Renal pelvis (tissue), 1 donor: ENCODE measurements at regions not wholly inside any gene's neighbourhood (a gene's known extent, or its start where the extent isn't known, plus 50 kb on each side); places are given as distances from the start of the nearest gene placed in this dataset.
"Not testable (repeated sequence)": the region's sequence is repeated elsewhere in the genome, so short reads cannot be mapped to it uniquely, and the experiment has no call there.

ENCODE experiments used
- DNase-seq: peaks from one replicate; pipeline ENCODE4 v3.0.0-alpha.2; 2013

DNA sequence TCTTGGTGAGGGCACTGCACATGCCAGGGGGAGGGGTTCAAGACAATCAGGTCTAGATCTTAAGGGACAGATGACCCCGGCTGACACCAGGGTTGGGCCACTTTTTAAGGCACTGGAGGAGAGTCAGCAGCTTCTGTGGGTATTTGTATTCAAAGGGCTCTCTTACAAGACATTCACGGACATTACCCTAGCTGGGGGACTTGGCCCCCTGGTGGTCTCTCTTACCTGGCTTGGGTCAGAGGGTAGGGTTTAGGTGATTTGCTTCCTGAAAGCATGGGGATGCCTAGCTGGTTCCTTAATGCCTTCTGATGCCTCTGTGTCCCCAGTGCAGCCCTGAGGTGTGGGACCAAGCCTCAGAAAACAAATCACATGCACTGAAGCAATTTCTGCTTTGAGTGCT is 354.7 kb downstream of the CDC5L start:
- DNase-seq, result no peak

DNA sequence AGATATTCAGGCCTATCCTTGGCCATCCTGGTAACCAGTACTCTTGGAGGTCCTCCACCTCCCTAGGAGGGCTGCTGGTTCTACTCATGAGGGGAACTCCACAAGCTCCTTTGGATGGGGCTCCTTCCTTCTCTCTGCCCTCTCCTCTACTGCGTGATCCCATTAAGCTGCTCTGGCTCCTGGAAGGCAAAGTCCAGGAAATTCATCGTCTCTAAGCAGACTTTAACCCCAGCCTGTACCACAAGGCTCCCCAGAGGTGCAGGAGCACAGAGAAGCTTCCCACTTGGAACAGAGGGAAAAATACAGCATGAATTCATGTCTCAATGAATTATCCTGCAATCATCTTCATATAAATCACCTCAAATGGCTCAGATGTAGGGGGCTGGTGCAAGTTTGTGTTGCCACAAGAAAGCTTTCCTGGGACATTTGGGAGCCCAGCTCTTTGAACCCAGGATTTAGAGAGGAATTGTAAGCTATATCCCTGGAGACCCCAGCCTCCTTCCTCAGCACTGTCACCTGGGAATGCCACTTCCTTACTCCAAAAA is 355.4 kb downstream of the CDC5L start:
- no peak for DNase-seq

DNA sequence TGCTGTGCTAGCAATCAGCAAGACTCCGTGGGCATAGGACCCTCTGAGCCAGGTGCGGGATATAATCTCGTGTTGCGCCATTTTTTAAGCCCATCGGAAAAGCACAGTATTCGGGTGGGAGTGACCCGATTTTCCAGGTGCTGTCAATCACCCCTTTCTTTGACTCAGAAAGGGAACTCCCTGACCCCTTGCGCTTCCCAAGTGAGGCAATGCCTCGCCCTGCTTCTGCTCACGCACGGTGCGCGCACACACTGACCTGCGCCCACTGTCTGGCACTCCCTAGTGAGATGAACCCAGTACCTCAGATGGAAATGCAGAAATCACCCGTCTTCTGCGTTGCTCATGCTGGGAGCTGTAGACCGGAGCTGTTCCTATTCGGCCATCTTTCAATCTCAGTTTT is 372.6 kb downstream of the CDC5L start:
- DNase-seq, result not testable (repeated sequence)

DNA sequence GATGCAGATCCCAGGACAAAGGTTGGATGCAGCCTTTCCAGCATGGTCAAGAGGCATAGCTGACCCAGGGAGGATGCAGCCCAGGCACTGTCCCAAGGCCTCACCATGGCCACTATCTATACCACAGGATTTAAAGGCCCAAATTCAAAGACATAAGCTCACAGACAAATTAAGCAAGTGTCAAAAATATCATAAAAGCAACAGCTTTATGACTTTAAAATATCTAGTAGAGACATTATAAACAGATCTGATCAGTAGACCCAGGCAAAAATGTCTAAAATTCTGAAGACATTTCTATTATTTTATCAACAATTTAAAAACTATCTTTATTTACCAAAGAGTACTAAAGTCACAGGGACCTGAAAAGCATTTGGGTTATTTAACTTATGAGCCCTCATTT is 373.5 kb downstream of the CDC5L start:
- DNase-seq, result no peak

DNA sequence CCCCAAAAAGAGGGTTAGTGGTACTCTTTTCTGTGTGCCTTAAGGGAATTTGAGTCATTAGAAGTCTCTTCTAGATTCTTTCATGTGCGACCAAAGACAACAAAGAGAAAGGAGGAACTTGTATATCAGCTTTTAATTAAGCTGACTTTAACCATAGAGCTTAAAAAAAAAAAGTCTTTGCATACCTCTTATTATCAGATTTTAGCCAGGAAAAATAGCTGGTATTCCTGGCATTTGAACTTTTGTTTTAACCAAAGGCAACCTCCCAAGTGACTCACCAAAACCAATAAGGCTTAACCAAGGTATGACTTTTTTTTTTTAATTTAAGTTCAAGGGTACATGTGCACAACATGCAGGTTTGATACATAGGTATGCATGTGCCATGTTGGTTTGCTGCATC is 375.0 kb downstream of the CDC5L start:
- no peak for DNase-seq

DNA sequence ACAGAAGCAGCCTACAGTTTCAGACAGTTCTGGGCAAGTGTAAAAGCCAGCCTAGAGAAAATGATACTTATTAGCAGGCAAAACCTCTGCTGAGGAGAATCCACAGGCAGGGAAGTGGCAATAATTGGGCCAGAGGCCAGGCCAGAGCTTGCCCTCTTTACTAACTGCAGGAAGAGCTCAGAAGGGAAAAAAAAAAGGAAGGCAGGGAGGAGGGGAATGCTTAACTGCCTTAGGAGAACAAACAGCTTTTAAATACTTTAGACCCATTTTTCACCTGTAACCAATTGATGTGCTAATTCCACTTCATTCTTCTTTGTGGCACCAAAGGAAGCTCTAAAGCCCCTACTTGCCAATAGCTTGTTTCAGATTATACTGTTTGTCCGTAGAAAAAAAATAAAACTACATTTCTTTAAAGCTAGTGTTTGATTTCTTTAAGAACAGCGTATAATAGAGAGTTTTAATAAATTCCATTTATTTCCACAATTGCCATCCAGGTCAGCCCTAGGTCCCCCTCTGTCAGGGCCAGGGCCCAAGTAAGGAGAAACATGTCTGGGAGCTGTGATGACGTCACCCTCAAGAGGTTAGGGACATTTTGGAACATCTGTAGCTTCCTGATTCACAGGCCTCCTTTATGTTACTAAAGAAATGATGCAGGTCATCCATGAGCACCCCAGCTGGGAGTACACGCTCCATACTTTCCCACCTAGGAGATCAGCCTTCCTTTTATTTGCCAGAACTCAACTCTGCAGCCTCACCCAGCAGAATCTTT is 384.3 kb downstream of the CDC5L start:
- DNase-seq, result no peak

DNA sequence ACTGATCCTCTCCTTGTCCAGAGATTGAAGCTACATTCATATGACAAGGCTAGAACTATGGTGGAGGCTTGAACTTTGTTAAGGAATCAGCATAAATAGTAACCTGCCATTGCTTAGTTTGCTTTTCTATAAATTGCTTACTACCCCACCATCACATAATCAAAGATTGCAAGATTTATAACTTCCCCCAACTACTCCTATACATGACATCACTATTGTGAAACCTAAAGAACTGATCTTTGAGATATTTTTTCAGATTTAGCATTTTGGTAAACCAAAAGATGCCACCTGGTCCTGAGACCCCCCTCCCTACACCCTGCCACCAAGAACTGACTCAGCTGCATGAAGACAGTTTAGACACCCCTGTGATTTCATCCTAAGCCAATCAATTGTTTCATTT is 385.3 kb downstream of the CDC5L start:
- no peak for DNase-seq

DNA sequence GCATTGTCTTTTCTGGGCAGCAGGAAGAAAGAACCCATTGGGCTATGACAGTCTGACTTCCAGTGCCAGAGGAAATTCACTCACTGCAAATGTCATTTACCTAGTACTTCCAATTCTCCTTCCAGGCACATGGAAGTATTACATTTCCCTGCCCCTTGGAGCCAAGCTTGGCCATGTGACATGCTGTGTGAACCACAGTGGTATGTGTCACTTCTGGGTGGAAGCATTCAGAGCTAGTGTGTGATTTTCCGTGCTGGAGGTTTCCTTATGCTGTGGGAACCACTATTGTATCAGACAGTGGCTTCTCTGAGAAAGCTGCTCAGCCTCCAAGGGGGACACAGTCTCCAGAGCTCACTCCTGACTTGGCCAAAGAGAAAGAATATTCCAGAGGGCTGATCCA is 387.6 kb downstream of the CDC5L start:
- no peak for DNase-seq

DNA sequence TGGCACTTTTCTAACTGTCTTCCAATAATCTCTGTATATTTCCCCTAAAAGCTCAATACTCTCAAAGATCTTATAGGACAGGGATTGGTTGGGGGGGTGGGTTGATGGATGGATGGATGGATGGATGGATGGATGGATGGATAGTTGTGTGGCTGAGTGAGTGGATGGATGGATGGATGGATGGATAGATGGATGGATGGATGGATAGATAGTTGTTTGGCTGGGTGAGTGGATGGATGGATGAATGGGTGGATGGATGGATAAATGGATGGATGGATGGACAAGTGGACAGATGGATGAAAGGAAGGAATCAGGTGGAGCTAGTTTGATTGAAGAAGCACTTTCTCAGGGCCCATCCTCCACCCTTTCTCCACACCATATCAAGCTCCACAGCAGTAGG is 388.8 kb downstream of the CDC5L start:
- no peak for DNase-seq

DNA sequence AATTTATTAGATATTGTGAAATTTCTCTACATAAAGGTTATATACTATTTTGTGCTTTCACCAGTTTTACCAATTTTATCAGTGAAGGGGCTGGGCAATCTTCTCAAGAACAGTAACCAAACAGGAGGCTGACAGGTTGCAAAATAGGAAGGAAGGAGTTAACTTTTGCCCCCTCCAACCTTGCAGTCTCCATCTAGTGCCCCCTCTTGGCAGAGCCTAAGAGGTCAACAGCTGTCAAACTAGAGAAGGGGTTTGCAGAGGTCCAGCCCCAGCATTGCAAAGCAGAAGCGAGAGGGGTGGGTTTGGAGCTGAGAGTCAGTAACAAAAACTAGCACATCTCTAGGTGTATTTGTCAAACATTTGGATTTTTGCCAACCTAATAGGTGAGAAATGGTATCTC is 391.0 kb downstream of the CDC5L start:
- DNase-seq, result no peak
